Head of caudate nucleus (tissue), 42 donors: ENCODE measurements at regions not wholly inside any gene's neighbourhood (a gene's known extent, or its start where the extent isn't known, plus 50 kb on each side); places are given as distances from the start of the nearest gene placed in this dataset.

Source experiments
- DNase-seq, 42 donors: peaks; one replicate each; pipeline versions ENCODE4 v3.0.0 to v3.0.0-alpha.2; 2020 to 2021; ENCODE audit warnings: mixed read lengths in 7 of 42
- intact Hi-C: fragments of 100-400 bp; cut with DNase I; formaldehyde crosslinking; loops from one replicate; pipeline ENCODE4 v1.15.0; 2022

DNA sequence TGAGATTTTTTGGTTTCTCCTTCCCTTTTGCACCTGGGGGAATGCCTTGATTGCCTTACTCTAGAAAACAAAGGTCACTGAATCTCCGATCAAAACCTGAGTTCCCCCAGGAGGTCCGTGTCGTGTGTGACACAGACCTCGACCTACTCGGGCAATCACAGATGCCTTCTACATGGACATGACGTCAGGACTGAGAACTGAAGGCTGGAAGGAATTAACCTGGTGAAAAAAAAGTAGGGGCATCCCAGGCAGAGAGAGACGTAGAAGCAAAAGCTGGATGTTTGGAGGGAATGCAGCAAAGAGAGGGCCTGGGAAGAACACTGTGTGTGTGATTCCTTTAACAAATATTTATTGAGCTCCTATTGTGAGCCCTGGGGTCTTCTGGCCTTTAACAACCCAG lies 178.0 kb downstream of the PRDM2 start:
- intact Hi-C loops, result no loop called here
- no peak for DNase-seq

DNA sequence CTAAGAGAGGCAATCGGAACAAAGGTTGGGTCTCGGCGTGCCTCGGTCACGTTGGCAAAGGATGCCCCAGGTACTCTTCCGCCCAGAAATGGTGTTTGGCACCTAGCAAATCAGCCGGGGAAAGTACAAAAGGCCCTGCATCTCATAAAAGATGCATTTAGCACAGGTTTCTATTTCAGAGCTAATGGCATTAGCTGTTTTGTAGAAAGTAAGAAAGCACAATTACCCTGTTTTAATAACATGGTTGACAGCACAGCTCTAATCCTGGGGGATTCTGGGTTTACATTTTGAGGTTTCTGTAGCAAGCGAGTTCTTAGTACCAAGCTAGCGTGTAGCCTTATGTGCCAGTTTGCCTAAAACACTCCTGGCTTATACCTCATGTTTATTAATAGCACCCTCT lies 178.5 kb downstream of the PRDM2 start:
- no peak for DNase-seq
- intact Hi-C loops, result no loop called here

DNA sequence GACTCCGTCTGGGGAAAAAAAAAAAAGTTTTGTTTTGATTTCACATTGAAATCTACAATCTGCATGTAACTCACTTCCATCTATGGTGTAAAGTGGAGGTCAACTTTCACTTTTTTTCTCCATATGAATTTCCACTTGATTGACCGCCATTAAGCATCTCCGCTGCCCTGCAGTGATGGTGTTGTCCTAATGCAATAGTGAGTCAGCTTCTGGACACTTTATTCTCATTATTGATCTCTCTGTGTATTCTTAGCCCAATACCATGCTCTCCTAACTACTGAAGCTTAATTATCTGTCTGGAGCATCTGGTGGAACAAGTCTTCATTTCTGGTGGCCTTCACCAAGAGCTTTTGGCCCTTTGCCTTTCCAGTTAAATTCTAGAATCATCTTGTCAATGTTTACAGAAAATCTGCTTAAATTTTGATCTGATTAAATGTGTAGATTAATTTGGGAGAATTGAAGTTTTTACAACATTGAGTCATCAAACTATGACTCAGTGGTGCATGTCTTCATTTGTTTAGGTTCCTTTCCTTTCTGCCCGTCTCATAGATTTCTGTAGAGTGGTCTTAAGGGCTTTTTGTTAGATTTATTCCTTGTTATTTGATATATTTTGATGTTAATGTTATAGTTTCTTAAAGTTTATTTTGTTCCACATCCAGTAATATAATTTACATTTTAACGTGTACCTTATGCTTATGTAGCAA lies 181.5 kb downstream of the PRDM2 start:
- intact Hi-C loops, result no loop called here
- DNase-seq, result no peak

DNA sequence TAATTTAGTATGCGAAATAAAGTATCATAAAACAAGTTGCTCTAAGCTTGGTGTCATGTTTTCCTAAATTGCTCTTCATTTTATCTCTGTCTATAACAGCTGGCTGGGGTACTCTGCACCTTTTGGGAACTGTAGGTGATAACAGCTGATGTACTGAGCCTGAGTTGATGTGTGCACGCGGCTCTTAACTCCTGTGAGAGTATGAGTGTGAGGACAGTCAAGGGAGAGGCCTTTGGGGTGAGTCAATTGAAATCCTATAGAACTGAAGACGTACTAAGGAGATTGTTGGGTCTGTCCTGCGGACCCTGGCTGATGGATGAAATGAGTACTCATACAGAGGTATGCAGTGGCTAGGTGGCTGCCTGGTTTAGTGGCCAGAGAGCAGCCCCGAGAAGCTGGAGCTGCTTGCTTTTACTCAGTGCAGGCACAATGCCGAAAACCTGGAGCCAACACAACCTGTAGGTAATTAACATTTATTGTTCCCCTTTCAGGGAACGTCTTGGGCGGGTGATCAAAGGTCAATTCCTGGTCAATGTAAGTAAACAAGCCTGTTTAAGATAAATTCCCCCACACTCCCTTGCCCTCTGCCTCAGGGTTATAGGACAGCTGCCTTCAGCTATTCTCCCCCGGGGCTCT lies 188.5 kb downstream of the PRDM2 start:
- no peak for DNase-seq
- intact Hi-C loops, result no loop called here

DNA sequence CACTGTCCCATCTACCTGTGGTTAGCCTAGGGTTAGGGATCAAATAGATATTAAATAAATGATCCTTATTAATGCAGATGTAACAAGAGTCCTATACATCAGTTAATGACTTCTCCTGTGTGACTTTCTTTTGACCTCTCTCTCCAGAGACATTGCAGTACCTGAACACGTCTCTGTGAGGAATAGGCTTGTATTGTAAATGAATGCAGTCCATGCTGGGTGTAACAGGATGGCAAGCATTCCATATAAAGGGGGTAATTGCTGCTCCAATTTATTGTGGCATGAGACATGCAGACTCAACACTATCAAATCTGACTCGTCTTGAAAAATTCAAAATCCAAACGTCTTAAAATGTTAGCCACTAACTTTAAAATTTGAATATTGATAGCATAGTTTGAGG lies 189.5 kb downstream of the PRDM2 start:
- intact Hi-C loops, result no loop called here
- no peak for DNase-seq

DNA sequence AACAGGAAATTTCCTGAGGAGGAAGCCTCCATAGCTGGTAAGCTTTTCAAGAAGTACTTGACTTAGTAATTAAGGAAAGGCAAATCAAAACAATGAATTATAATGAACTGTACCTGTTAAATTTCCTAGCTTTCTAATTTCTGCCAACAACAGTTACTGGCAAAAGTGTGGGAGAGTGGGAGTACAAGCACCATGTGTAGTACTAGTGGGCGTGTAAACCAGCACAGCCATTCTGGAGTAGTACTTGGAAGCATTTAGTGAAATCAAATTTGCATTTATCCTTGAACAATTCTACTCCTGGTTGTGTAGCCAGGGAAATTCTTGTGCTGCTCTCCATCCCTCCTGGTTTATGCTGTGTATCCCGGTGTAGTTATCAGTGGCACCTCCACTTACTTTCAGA lies 190.8 kb downstream of the PRDM2 start:
- intact Hi-C loops, result no loop called here
- DNase-seq, result no peak

DNA sequence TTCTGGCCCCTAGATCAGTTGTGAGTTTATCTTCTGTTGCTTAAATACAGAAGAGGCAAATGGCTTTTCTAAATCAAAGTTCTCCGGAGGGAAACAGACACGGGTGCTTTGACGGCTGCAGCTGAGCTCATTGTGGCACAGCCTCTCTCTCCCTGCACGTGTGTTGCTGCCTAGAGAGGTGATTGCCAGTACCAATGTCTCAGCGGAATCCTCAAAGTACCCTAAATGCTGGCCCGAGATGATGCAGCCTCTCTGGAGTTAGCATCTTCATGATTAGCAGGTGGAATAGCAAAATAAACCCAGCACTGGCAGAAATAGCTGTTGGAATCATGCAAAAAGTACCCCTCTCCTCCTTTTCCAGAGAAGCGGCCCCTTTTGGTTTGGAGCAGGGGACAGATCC lies 192.2 kb downstream of the PRDM2 start:
- peak in 9 of 42 donors; percentile 7 to 44 (median 22) for DNase-seq

DNA sequence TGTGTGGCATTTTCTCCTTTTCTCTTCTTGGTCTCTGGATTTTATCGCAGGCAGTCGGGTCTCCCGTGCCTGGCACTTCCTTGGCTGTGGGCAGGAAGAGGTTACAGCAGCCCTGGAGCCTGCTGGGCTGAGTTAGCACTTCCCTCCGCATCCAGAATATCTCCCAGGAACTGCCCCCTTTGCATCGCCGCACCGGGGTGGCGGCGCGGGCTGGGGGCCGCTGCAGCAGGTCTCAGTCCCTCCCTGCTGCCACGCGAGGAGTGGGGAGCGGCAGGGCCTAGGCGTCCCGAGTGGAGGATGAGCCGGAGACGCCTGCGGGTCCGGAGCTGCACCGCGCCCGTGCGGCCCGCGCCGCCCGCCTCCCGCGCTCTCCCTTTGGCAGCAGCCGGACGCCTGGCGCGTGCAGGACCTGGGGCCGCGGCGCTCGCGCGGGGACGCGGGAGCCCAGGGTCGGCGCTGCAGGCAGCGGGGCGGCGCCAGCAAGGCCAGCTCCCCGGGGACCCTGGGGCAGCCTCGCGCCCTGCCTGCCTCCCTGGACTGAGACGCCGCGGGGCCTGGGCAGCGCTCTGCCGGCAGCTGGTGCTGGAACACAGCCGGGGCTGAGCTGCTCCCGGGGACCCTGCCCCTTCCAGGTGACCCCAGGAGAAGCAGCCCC lies 192.8 kb downstream of the PRDM2 start:
- intact Hi-C loops, result no loop called here
- DNase-seq, result peak in 23 of 42 donors; percentile 10 to 50 (median 29)

More for the DNA sequence above, 192.2 kb downstream of the PRDM2 start:
- intact Hi-C loops, result no loop called here

DNA sequence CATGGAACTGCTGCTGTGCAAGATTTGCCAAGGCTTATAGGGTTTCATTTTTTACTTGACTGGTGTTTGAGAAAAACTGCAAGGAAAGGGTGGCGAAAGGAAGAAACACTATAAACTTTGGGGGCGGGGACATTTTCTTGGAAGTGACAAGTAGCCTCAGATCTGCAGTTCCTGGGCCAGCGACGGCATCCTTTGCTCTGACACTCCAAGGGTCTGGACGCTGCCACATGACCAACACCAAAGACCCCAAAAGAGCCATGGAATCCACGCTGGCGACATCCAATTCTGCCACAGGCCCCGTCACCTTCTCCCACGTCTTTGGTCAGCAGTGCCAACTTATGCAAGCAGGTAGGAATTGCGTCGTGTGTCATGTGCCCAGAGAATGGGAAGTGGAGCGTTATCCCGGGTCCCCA lies 193.4 kb downstream of the PRDM2 start:
- intact Hi-C loops, result no loop called here
- peak in 7 of 42 donors; percentile 6 to 44 (median 34) for DNase-seq

DNA sequence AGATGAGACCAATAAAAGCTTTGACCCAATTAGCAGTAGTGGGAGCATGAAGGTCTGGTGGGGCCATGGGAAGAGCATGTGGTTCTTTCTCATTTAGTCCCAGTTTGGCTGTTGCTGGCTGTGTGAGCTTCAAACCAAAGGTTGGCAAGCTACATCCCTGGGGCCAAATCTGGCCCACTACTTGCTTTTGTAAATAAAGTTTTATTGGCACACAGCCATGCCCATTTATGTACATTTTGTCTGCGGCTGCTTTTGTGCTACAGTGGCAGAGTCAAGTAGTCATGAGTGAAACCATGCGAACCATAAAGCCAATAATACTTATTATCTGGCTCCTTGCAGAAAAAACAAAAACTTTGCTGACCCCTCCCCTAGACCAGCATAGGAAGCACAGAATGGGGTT lies 196.9 kb downstream of the PRDM2 start:
- intact Hi-C loops, result no loop called here
- no peak for DNase-seq

DNA sequence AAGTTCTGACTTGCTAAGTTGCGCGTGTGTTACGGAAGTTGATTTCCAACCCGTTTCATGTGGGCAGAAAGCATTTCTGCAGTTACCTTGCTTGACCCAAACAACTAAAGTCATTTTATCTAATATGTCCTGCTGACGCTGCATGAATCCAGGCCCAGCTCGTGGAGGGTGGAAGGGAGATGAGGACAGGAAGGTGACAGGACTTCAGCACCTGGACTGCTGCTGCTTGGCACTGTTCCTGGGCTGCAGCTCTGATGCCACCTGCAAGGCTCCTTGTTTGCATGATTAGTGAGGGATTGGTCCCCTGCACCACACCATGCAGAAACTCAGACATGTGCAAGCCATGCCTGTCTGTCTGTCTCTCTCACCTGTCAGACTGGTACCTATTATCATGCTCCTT lies 198.4 kb downstream of the PRDM2 start:
- DNase-seq, result no peak
- intact Hi-C loops, result no loop called here

DNA sequence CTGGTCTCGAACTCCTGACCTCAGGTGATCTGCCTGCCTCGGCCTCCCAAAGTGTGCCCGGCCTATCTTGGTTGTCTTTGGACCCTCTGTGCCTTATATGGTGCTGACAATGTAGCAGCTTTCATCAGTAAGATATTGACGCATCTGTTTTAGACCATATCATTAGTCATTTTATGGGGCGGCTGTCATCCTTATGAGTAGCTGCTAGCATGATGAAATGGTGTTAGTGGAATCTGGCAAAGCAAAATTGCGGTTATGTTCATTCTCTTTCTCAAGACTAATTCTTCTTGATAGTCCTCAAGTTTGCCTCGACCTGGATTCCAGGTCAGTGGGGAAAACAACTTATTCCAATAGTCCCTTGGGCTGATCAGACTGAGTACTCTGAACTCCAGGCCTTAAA lies 199.9 kb downstream of the PRDM2 start:
- intact Hi-C loops, result no loop called here

DNA sequence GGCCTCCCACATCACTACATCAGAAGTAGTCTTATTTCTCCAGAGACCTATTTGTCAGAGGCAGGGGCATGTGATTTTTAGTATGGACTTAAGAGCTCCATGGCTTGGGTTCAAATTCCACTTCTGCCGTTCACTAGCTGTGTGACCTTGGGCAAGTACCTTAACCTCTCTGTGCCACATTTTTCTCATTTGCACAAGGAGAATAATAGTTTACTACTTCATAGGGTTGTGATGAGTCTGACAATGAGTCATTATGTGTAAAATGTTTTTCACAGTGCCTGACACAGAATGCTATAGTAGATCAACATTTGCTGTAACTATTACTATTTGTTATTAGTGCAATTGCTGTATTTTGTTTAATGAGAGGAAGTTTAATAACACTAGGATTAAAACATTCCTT lies 200.6 kb downstream of the PRDM2 start:
- intact Hi-C loops, result no loop called here
- DNase-seq, result no peak

More for the DNA sequence above, 199.9 kb downstream of the PRDM2 start:
- no peak for DNase-seq

DNA sequence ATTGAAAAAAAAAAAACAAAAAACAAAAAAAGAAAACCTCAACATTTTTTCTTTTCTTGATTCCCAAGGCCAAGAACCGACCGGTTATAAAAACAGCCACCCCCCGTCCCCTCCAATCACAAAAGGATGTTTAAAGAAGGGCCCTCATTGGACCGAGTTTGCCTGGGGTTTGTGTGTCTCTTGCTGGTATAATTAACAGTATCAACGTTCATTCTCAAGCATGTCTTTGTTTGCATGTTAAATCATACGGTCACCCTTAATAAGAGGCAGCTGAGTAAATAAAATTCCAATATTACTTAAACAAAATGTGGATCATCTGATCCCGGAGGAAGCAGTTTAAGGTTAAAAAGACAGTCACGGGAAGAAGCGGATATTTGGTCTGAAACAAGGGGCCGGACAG lies 201.1 kb downstream of the PRDM2 start:
- DNase-seq, result no peak
- intact Hi-C loops, result no loop called here

DNA sequence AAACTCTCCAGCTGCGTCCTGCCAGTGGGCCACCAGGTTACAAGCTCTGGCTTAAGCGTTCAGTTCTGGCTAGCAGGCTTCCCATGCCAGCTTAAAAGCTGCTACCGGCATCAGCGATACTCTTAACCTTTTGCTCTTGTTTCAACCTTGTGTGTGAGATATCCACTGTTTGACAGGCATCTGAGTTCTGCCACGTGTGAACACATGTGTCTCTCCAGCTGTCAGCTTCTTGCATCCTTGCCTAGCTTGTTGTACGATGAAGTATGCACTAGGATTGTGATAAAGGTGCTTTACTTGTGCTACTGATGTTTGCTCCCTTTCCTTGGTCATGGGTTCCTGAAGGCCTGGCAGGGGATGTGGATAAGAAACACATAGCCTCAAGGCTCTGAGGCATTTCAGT lies 201.6 kb downstream of the PRDM2 start:
- intact Hi-C loops, result no loop called here
- DNase-seq, result no peak

DNA sequence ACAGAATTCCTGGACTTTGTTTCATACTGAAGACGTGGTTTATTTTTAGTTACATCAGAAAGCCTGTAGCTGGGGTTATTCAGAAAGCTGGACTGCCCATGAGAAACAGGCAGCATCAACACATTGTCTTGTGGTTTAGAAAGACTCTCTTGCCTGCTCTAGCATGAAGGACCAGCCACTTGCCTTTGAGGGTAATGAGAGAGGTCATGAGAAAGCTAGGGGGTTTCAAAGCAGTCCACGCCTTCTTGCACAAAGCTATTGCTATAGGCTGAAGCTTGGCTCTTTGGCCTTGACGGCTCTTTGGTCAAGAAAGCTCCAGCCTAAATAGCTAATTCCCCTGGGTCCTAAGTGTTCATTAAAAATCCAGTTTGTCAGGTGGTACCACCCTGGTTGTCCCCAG lies 208.1 kb downstream of the PRDM2 start:
- intact Hi-C loops, result no loop called here
- DNase-seq, result no peak

DNA sequence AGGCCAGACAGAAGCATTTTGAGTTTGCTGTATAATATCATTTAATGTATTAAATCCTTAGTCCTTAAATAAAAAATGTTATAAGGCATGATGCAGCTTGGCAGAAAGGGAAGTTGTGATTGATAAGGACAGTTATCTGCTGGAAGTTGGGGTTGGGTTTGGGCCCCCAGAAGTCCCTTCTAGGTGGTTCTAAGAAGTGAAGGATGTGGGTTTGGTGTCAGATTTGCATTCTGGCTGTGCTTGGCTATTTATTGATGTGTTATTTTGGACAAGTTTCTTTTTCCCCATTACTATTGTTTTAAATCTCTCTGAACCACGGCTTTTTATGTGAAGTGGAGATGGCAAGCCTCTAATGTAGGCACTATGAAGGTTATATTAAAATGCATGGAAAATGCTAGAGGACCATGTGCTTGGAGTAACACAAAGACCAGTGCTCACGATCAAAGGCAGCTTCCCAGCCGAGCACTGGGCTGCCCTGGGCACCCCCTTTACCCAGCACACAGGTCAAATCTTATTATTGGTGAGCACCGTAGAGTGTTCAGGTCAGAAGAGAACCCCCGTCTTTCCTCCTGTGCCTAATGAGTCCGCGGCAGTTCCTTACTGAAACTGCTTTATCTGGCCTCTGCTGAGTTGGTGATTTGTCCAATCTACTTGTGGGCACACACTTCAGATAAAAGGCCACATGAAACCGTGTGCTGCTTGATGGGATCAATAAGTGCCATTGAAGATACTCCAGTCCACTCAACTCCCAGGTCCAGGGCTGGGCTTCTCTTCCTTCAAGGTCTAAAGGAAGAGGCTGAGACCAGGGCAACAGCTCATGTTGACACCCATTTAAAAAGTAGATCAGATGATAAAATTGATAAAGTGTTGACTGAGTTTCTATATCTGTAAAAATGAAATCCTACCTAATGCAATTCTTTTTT lies 212.0 kb downstream of the PRDM2 start:
- no peak for DNase-seq
- intact Hi-C loops, result no loop called here

DNA sequence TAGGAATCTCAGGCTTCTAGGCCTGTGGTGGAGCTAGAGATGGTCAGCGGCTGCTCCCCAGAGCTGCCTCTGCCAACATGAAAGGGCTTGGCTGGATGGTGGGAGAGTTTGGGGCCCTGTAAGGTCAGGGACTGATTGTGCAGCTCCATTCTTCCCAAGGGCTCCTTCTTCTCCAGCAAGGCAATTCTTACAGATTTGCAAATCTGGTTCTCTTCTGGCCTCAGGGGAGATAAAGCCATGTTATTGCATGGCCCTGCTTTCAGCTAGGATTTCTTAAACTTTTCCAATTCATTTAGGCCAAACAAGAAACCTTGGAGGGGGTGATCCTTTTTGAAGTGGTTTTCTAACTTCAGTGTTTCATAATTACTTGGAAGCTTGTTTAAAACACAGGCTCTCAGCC lies 213.4 kb downstream of the PRDM2 start:
- intact Hi-C loops, result no loop called here
- DNase-seq, result no peak

DNA sequence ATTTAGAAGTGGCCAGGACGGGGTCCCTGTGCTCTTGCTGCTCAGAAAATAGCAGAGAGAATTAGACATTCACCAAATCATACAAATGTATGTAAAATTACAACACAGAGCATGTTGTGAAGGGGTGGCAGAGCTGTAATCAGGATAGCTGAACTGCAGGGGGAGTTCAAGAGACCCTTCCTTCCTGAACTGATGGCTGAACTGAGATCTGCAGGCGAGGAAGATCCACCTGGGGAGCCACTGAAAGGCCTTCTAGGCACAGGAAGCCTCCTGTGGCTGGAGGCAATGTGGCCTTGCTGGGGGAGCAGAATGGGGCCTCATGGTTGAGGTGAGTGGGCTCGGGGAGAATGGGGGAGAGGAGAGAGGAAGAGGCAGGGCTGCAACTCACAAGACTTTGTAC lies 216.5 kb downstream of the PRDM2 start:
- intact Hi-C loops, result no loop called here
- no peak for DNase-seq

DNA sequence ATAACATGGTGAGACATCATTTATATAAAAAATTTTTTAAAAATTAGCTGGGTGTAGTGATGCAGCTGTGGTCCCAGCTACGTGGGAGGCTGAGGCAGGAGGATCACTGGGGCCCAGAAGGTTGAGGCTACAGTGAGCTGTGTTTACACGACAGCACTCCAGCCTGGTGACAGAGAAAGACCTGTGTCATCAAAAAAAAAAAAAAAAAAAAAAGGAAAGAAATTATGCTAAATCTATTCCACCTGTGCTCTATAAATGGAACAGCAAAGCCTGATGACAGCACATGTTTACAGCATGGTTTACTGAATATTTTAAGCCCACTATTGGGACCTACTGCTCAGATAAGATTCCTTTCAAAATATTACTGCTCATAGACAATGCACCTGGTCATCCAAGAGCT lies 217.6 kb downstream of the PRDM2 start:
- intact Hi-C loops, result no loop called here
- DNase-seq, result no peak
